D721Med (cell line): ENCODE measurements at regions not wholly inside any gene's neighbourhood (a gene's known extent, or its start where the extent isn't known, plus 50 kb on each side); places are given as distances from the start of the nearest gene placed in this dataset.

Source experiments
- DNase-seq: peaks from one replicate; pipeline ENCODE4 v3.0.0; 2011; ENCODE audit warnings: low spot score; ENCODE audit not compliant: insufficient read length
- FAIRE-seq: peaks from 2 replicates; lab custom pipeline; 2011; peaks lifted over from hg19 to GRCh38; lab: Jason Lieb, UNC
- TF ChIP-seq, protein P1 (sequence below): IDR thresholded peaks from 2 replicates; pipeline ENCODE4 v1.5.1; 2012; ENCODE audit warnings: mild to moderate bottlenecking, control low read depth; ENCODE audit not compliant: insufficient read depth; ENCODE audit errors: missing control alignments

DNA sequence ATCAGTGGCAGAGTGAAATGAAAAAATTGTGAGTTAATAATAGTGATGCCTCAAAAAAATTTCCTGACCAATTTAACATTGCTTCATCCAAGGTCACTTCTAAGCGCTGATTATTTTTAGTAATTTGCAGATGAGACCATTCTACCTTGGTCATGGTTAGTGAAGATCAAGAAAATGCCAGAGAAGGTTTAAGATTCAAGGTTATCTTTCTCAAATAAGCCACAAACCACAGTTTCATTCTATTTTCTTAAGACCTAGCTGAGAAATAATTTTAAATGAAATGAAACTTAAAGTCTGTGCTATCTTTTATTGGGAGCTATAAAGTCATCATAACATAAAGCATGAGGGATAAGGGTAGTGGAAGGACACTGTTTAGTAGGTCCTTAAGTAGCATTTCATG is 353.9 kb upstream of the NAALADL2 start:
- TF ChIP-seq, protein P1, sequence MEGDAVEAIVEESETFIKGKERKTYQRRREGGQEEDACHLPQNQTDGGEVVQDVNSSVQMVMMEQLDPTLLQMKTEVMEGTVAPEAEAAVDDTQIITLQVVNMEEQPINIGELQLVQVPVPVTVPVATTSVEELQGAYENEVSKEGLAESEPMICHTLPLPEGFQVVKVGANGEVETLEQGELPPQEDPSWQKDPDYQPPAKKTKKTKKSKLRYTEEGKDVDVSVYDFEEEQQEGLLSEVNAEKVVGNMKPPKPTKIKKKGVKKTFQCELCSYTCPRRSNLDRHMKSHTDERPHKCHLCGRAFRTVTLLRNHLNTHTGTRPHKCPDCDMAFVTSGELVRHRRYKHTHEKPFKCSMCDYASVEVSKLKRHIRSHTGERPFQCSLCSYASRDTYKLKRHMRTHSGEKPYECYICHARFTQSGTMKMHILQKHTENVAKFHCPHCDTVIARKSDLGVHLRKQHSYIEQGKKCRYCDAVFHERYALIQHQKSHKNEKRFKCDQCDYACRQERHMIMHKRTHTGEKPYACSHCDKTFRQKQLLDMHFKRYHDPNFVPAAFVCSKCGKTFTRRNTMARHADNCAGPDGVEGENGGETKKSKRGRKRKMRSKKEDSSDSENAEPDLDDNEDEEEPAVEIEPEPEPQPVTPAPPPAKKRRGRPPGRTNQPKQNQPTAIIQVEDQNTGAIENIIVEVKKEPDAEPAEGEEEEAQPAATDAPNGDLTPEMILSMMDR, result no peak
- DNase-seq, result no peak
- FAIRE-seq, result peak; percentile 51

DNA sequence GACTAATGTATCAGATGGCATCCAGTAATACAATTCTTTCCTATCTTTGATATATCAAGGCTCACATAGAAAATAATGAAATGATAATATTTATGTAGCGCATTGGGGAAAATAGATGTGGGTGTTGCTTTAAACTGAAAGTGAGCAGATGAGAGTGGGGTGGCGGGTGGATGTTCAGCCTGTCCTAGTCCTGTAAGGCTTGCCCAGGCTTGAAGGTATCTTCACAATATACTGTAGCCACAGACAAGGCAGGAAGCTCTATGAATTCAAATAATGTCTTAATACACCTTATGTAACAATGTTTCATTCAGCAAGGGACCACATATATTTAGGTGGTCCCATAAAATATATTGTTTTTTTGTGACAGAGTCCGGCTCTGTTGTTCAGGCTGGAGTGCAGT is 334.9 kb upstream of the NAALADL2 start:
- TF ChIP-seq, protein P1, result no peak
- DNase-seq, result no peak
- FAIRE-seq, result no peak

DNA sequence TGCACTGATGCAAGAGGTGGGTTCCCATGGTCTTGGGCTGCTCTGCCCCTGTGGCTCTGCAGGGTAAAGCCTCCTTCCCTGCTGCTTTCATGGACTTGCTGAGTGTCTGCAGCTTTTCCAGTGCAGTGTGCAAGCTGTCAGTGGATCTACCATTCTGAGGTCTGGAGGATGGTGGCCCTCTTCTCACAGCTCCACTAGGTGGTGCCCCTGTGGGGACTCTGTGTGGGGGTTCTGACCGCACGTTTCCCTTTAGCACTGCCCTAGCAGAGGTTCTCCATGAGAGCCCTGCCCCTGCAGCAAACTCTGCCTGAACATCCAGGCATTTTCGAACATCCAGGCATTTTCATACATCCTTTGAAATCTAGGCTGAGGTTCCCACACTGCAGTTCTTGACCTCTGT is 329.8 kb upstream of the NAALADL2 start:
- no peak for DNase-seq
- TF ChIP-seq, protein P1, result no peak
- FAIRE-seq, result no peak

DNA sequence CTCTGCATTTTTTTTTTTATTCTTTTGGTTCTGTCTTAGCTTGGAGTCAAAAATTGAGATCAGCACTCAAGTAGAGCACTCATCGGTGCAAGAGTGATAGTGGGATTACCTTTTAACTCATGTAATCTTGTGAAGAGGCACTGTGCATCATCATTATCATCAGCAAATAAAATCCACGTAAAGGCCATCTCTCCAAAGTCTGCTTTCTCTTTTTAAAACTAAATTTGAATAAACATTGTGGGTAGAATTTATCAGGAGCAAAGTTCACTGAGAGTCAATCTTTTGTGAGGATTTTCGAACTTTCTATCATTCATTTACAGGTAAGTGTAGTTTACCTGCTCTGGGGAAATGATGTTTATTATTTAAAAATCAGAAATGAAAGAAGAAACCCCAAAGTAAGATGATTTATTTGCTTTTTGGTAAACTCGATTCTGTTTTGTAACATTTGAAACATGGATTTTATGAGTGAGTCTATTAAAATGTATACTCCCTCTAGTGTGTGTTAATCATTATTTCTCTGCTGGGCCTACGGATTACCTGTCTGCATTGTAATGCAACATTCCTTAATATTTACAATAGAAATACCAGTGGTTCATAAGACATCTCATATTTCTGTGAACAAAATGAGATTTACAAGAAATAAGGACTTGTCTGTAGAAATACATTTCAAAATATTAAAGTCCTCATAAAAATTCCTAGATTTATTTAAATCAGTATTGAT is 327.7 kb upstream of the NAALADL2 start:
- no peak for FAIRE-seq
- TF ChIP-seq, protein P1, result no peak
- DNase-seq, result no peak

DNA sequence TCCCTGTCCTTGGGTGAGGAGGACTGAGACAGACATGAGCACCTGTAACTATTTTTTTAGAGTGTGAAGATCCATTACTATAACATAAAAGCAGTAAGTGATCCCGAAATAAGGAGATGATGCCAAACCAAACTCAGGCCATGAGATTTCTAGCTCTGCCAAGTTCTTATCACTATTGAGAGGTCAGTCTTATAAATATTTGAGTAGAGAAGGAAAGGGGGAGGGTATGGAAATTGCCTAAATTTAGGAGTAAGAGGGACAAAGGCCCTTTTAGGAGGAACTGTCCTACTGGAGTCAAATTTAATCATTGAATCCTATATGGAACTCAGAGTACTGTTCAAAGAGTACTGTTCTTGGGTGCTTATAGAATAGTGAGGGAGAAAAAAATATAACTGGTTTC is 326.9 kb upstream of the NAALADL2 start:
- FAIRE-seq (no peak), DNase-seq (no peak)
- TF ChIP-seq, protein P1, result no peak

DNA sequence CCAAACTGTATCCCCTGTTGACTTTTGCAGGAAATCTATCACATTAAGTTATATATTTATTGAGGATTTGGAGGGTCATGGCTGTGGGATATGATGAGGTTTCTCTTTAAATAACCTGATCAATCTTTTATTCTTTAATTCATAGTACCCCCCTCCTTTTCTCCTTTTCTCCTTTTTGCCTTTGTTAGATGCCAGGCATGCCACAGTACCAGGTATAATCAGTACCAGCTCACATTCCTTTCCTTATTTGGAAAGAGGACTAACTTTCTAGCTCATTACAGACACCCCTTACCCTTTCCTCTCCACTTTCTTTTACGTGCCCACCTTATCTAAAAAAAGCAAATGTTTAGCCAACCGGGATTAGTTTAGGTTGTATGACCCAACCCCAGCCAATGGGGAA is 326.4 kb upstream of the NAALADL2 start:
- DNase-seq (no peak), FAIRE-seq (no peak)
- TF ChIP-seq, protein P1, result no peak

DNA sequence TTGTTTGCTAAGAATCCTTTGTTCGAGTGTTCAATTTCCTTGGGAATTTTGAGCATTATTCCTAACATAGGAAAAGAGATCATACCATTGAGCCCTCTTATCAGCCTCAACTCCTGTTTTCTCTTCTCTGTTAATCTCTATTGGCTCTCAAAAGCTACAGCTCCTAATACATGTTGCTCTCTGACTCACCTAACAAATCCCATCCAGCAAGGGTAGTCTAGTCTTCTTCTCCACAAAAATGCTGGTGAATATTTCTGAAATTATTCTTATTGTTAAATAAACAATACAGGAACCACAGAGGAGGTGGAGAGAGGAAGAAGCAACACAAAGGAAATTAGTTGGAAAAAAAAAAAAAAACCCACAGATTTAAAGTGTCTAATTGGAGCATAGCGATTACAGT is 325.8 kb upstream of the NAALADL2 start:
- TF ChIP-seq, protein P1, result no peak
- DNase-seq (no peak), FAIRE-seq (no peak)
